Body of pancreas (tissue), 4 donors: ENCODE measurements at regions not wholly inside any gene's neighbourhood (a gene's known extent, or its start where the extent isn't known, plus 50 kb on each side); places are given as distances from the start of the nearest gene placed in this dataset.

ENCODE experiments used
- ATAC-seq: fragments of 150-250 bp; one replicate; pipeline ENCODE4 v1.9.1; 2016
- DNase-seq, 4 donors: peaks; one replicate each; pipeline ENCODE4 v3.0.0-alpha.2; 2019
- H3K27ac ChIP-seq, 4 donors: fragments of 200-600 bp; sonication (generic); 1 replicate in 3 of 4; 2 replicates in 1 of 4; pipeline versions ENCODE4 v1.5.1 to v1.6.1; 2016 to 2019; ENCODE audit warnings: mild to moderate bottlenecking in 1 of 4, mixed read lengths in 1 of 4, moderate library complexity in 1 of 4
- H3K27me3 ChIP-seq, 2 donors: fragments of 200-600 bp; sonication (generic); one replicate each; pipeline ENCODE4 v1.6.0; 2016; ENCODE audit warnings: mild to moderate bottlenecking in 1 of 2
- H3K36me3 ChIP-seq, 2 donors: fragments of 200-600 bp; sonication (generic); replicated peaks in 1 of 2; 2 replicates each; pipeline ENCODE4 v1.5.1; 2016; ENCODE audit warnings: low read depth in 2 of 2; ENCODE audit not compliant: insufficient read depth in 1 of 2
- H3K4me1 ChIP-seq: fragments of 200-600 bp; sonication (generic); one replicate; pipeline ENCODE4 v1.6.0; 2016
- H3K4me3 ChIP-seq, 2 donors: fragments of 200-600 bp; sonication (generic); 1 replicate in 1 of 2; 2 replicates in 1 of 2; pipeline ENCODE4 v1.5.1; 2016 to 2019
- H3K9me3 ChIP-seq, 3 donors: fragments of 200-600 bp; sonication (generic); 1 replicate in 2 of 3; 2 replicates in 1 of 3; pipeline ENCODE4 v1.5.1; 2016
- POLR2A ChIP-seq, 3 donors: fragments of 450-650 bp; IDR thresholded peaks; one replicate each; pipeline ENCODE4 v1.6.1; 2016; ENCODE audit warnings: antibody characterized with exemption in 3 of 3, mild to moderate bottlenecking in 2 of 3
- WGBS, 2 donors: methylation state at CpG; one replicate each; pipeline ENCODE4 v1.1.5; 2017; 5-methylcytosine and 5-hydroxymethylcytosine counted together
- intact Hi-C: fragments of 100-400 bp; cut with DNase I; formaldehyde crosslinking; loops from one replicate; pipeline ENCODE4 v1.15.1; 2023
- TF ChIP-seq, protein P1 (sequence below), 7 experiments: fragments of 450-650 bp in 4 of 7; fragments of 200-600 bp in 3 of 7; sonication (generic) in 3 of 7; IDR thresholded peaks; one replicate each; pipeline ENCODE4 v1.5.1; 2016 to 2019; ENCODE audit warnings: antibody characterized with exemption in 7 of 7

DNA sequence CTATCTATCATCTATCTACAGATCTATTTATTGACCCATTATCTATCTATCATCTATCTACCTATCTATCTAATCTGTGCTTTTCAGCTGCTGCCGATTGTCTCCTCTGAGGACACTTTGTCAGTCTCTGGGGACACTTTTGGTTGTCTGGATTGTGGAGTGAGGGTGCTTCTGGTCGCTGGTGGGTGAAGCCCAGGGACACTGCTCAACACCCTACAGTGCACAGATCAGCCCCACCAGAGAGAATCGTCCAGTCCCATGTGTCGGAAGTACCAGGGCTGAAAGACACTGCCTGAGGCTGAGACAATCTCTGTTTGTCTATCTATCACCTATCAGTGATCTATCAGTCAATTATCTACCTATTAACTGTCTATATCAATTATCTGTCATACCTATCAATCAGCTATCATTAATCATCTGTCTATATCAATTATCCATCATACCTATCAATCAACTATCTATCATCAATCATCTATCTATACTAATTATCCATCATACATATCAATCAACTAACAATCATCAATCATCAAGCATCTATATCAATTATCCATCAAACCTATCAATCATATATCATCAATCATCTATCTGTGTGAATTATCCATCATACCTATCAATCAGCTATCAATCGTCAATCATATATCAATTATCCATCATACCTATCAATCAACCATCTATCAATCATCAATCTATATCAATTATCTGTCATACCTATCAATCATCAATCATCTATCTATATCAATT lies 70.0 kb upstream of the PPP2R3B start:
- Histone ChIP-seq H3K27me3 (no peaks in the 10 kb centered on the region), H3K9me3 (no peaks in the 10 kb centered on the region), H3K4me1 (no peaks in the 10 kb centered on the region), H3K4me3 (no peak overlapping the region), H3K36me3 (no peaks in the 10 kb centered on the region), H3K27ac (no peak overlapping the region)
- DNase-seq = no peak
- WGBS, 2 donors = 50 to 64% methylated on average over 5 of the region's 5 CpGs
- ATAC-seq = no peak
- no peak for TF ChIP-seq POLR2A (IDR thresholded peaks at IDR 0.05)
- TF ChIP-seq, protein P1, sequence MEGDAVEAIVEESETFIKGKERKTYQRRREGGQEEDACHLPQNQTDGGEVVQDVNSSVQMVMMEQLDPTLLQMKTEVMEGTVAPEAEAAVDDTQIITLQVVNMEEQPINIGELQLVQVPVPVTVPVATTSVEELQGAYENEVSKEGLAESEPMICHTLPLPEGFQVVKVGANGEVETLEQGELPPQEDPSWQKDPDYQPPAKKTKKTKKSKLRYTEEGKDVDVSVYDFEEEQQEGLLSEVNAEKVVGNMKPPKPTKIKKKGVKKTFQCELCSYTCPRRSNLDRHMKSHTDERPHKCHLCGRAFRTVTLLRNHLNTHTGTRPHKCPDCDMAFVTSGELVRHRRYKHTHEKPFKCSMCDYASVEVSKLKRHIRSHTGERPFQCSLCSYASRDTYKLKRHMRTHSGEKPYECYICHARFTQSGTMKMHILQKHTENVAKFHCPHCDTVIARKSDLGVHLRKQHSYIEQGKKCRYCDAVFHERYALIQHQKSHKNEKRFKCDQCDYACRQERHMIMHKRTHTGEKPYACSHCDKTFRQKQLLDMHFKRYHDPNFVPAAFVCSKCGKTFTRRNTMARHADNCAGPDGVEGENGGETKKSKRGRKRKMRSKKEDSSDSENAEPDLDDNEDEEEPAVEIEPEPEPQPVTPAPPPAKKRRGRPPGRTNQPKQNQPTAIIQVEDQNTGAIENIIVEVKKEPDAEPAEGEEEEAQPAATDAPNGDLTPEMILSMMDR (IDR thresholded peaks at IDR 0.05) = no peak
- intact Hi-C loops = no loop called here

DNA sequence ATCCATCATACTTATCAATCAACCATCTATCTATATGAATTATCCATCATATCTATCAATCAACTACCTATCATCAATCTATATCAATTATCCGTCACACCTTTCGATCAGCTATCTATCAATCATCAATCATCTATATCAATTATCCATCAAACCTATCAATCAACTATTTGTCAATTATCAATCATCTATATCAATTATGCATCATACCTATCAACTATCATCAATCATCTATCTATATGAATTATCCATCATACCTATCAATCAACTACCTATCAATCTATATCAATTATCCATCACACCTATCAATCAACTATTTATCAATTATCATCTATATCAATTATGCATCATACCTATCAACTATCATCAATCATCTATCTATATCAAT lies 70.6 kb upstream of the PPP2R3B start:
- 66 to 67% methylated on average over 2 of the region's 2 CpGs for WGBS, 2 donors
- Histone ChIP-seq H3K4me3 (no peak overlapping the region), H3K9me3 (no peaks in the 10 kb centered on the region), H3K27me3 (no peaks in the 10 kb centered on the region), H3K27ac (no peak overlapping the region), H3K36me3 (no peaks in the 10 kb centered on the region), H3K4me1 (no peaks in the 10 kb centered on the region)
- DNase-seq (no peak), ATAC-seq (no peak)
- intact Hi-C loops = no loop called here
- TF ChIP-seq, protein P1 (IDR thresholded peaks at IDR 0.05) = no peak
- no peak for TF ChIP-seq POLR2A (IDR thresholded peaks at IDR 0.05)

DNA sequence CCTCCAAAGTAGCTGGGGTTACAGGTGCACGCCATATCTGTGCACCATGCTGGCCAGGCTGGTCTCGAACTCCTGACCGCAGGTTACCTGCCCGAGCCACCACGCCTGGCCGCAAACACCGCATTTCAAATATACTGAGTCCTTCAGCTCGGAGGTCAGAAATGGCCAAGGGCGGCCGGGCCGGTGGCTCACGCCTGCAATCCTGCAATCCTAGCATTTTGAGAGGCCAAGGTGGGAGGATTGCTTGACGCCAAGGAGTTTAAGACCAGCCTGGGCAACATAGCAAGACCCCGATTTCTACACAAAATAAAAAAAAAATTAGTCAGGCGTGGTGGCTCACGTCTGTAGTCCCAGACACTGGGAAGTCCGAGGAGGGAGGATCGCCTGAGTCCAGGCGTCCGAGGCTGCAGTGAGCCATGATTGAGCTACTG lies 71.9 kb upstream of the PPP2R3B start:
- Histone ChIP-seq H3K4me1 (no peaks in the 10 kb centered on the region), H3K27me3 (no peaks in the 10 kb centered on the region), H3K9me3 (no peaks in the 10 kb centered on the region), H3K36me3 (no peaks in the 10 kb centered on the region), H3K27ac (no peak overlapping the region), H3K4me3 (no peak overlapping the region)
- WGBS, 2 donors = 79 to 88% methylated on average over 18 to 20 of the region's 20 CpGs
- ATAC-seq (no peak), DNase-seq (no peak)
- intact Hi-C loops = no loop called here
- TF ChIP-seq, protein P1 (IDR thresholded peaks at IDR 0.05) = no peak
- no peak for TF ChIP-seq POLR2A (IDR thresholded peaks at IDR 0.05)

DNA sequence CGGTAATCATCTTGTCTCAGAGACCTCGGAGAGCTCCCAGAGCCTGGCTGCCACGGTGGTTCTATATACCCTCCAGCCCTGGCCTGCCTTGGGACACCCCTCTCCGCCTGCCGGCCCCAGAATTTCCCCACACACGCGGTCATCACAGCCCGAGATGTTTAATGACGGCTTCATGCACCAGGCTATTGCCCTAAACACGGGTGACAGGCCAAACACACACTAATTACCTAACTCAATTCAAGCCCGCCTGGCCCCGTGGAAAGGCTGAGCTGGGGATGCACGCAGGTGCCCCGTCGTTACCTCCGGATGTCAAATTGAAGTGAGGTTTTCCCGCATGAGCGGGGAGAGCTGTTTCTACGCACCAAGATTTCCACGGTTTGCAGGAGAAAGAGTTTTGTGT lies 72.9 kb upstream of the PPP2R3B start:
- H3K4me3 ChIP-seq = no peak overlapping the region
- H3K4me1 ChIP-seq = no peaks in the 10 kb centered on the region
- WGBS, 2 donors = 31 to 33% methylated on average over 12 to 16 of the region's 20 CpGs
- no peaks in the 10 kb centered on the region for H3K36me3 ChIP-seq
- no peak for TF ChIP-seq POLR2A (IDR thresholded peaks at IDR 0.05)
- TF ChIP-seq, protein P1 (IDR thresholded peaks at IDR 0.05) = no peak
- intact Hi-C loops = no loop called here
- no peak for DNase-seq
- H3K27ac ChIP-seq = no peak overlapping the region
- H3K27me3 ChIP-seq = no peaks in the 10 kb centered on the region
- no peak for ATAC-seq
- H3K9me3 ChIP-seq = no peaks in the 10 kb centered on the region

DNA sequence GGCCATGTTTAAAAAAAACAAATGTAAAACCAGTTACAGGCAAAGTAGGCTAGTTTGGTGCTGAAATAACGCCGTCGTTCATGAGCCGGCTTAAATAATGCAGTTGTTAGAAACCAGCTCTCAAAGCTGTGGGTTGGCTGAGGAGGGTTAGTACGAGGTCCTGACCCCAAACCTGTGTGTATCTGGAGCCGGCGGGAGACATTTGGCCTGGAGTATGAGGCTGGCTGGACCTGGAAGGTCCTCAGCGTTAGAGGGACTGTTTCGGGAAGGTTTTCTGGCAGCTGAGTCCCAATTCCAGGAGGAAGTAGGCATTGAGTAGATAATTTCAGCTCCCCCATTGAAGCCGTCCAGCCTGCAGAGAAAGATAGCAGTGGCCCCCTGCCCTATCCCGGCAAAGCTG lies 73.4 kb upstream of the PPP2R3B start:
- Histone ChIP-seq H3K36me3 (no peaks in the 10 kb centered on the region), H3K27me3 (no peaks in the 10 kb centered on the region), H3K27ac (no peak overlapping the region), H3K4me1 (no peaks in the 10 kb centered on the region), H3K4me3 (no peak overlapping the region), H3K9me3 (no peaks in the 10 kb centered on the region)
- 43 to 50% methylated on average over 9 to 11 of the region's 11 CpGs for WGBS, 2 donors
- ATAC-seq (no peak), DNase-seq (no peak)
- no peak for TF ChIP-seq POLR2A (IDR thresholded peaks at IDR 0.05)
- TF ChIP-seq, protein P1 (IDR thresholded peaks at IDR 0.05) = no peak
- intact Hi-C loops = no loop called here
